Skeletal muscle satellite cell (primary cell): ENCODE measurements at regions not wholly inside any gene's neighbourhood (a gene's known extent, or its start where the extent isn't known, plus 50 kb on each side); places are given as distances from the start of the nearest gene placed in this dataset.

Experiments used
- H3K27me3 ChIP-seq: 2 replicates; pipeline ENCODE4 v1.7.0; 2013; ENCODE audit warnings: low read length; ENCODE audit not compliant: control insufficient read depth, insufficient read depth
- H3K36me3 ChIP-seq: 2 replicates; pipeline ENCODE4 v1.7.0; 2013; ENCODE audit warnings: mild to moderate bottlenecking, control low read depth, low read length; ENCODE audit not compliant: insufficient read depth
- H3K4me1 ChIP-seq: 2 replicates; pipeline ENCODE4 v1.7.0; 2013; ENCODE audit warnings: low read length; ENCODE audit not compliant: control insufficient read depth, insufficient read depth
- H3K4me2 ChIP-seq: 2 replicates; pipeline ENCODE4 v1.7.0; 2013; ENCODE audit warnings: mild to moderate bottlenecking, low read length
- H3K4me3 ChIP-seq: 2 replicates; pipeline ENCODE4 v1.7.0; 2013; ENCODE audit warnings: low read length
- H3K9ac ChIP-seq: 2 replicates; pipeline ENCODE4 v1.7.0; 2013; ENCODE audit warnings: mild to moderate bottlenecking, low read depth, low read length, moderate library complexity
- H3K9me3 ChIP-seq: replicated peaks from 2 replicates; pipeline ENCODE4 v1.7.0; 2013; ENCODE audit warnings: mild to moderate bottlenecking, control low read depth, low read length

- H3K4me2 ChIP-seq: no peak overlapping the region
- H3K9ac ChIP-seq: no peak overlapping the region
- H3K4me3 ChIP-seq: no peak overlapping the region
Measured at GRCh38 chr13:89916551-89916950, 1430.9 kb upstream of the MIR17HG start.

GRCh38 chr13:89920461-89920860 lies 1427.0 kb upstream of the MIR17HG start:
- Histone ChIP-seq H3K4me1 (no peaks in the 10 kb centered on the region), H3K27me3 (no peaks in the 10 kb centered on the region), H3K36me3 (no peaks in the 10 kb centered on the region), H3K9ac (no peak overlapping the region), H3K9me3 (no peaks in the 10 kb centered on the region), H3K4me3 (no peak overlapping the region), H3K4me2 (no peak overlapping the region)

More at GRCh38 chr13:89916551-89916950, 1430.9 kb upstream of the MIR17HG start:
- H3K27me3 ChIP-seq: no peaks in the 10 kb centered on the region
- no peaks in the 10 kb centered on the region for H3K9me3 ChIP-seq
- H3K36me3 ChIP-seq: no peaks in the 10 kb centered on the region
- no peaks in the 10 kb centered on the region for H3K4me1 ChIP-seq

DNA sequence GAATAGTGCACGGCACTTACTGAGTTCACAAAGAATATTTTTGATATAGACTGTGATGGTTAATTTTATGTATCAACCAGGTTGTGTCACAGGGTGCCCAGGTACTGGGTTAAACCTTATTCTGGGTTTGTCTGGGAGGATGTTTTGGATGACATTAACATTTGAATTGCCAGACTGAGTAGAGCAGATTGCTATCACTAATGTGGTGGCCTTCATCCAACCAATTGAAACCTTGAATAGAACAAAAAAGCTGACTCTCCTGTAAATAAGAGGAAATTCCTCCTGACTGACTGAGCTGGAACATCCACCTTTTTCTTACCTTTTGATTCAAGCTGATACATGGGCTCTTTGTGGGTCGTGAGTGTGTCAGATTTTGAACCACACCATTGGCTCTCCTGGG lies 1424.4 kb upstream of the MIR17HG start:
- Histone ChIP-seq H3K9me3 (no peaks in the 10 kb centered on the region), H3K4me1 (no peaks in the 10 kb centered on the region), H3K4me2 (no peak overlapping the region), H3K9ac (no peak overlapping the region), H3K36me3 (no peaks in the 10 kb centered on the region), H3K4me3 (no peak overlapping the region), H3K27me3 (no peaks in the 10 kb centered on the region)

DNA sequence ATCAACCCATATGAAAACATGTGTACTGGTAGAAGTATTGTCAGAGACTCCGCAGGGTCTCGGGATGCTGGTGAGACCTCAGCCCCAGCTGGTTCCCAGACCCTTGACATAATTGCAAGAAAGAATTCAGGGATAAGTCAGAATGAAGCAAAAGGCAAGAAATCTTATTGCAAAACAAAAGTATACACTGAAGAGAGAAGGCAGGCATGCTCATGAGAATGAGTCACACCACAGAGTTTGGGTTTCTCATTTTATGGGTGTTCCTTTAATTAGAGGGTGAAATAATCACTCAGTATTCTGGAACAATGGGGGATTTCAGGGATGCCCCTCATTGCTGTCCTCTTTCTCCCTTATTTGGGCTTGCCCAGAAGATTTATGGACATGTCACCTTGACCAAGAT lies 1423.8 kb upstream of the MIR17HG start:
- Histone ChIP-seq H3K27me3 (no peaks in the 10 kb centered on the region), H3K4me3 (no peak overlapping the region), H3K4me2 (no peak overlapping the region), H3K36me3 (no peaks in the 10 kb centered on the region), H3K9ac (no peak overlapping the region), H3K4me1 (no peaks in the 10 kb centered on the region), H3K9me3 (no peaks in the 10 kb centered on the region)

GRCh38 chr13:89925107-89925506 lies 1422.4 kb upstream of the MIR17HG start:
- H3K36me3 ChIP-seq: no peaks in the 10 kb centered on the region
- H3K9ac ChIP-seq: no peak overlapping the region
- no peaks in the 10 kb centered on the region for H3K4me1 ChIP-seq
- H3K4me3 ChIP-seq: no peak overlapping the region
- no peak overlapping the region for H3K4me2 ChIP-seq
- no peaks in the 10 kb centered on the region for H3K27me3 ChIP-seq
- H3K9me3 ChIP-seq: no peaks in the 10 kb centered on the region

GRCh38 chr13:89930861-89931260 lies 1416.6 kb upstream of the MIR17HG start:
- no peak overlapping the region for H3K9ac ChIP-seq
- no peak overlapping the region for H3K4me2 ChIP-seq
- no peaks in the 10 kb centered on the region for H3K27me3 ChIP-seq
- no peak overlapping the region for H3K4me3 ChIP-seq
- no peaks in the 10 kb centered on the region for H3K9me3 ChIP-seq
- no peaks in the 10 kb centered on the region for H3K36me3 ChIP-seq
- no peaks in the 10 kb centered on the region for H3K4me1 ChIP-seq

- H3K4me3 ChIP-seq: no peak overlapping the region
- no peaks in the 10 kb centered on the region for H3K27me3 ChIP-seq
- no peaks in the 10 kb centered on the region for H3K4me1 ChIP-seq
- H3K4me2 ChIP-seq: no peak overlapping the region
- no peaks in the 10 kb centered on the region for H3K36me3 ChIP-seq
- no peak overlapping the region for H3K9ac ChIP-seq
- no peaks in the 10 kb centered on the region for H3K9me3 ChIP-seq
Measured at GRCh38 chr13:89932902-89933301, 1414.6 kb upstream of the MIR17HG start.

DNA sequence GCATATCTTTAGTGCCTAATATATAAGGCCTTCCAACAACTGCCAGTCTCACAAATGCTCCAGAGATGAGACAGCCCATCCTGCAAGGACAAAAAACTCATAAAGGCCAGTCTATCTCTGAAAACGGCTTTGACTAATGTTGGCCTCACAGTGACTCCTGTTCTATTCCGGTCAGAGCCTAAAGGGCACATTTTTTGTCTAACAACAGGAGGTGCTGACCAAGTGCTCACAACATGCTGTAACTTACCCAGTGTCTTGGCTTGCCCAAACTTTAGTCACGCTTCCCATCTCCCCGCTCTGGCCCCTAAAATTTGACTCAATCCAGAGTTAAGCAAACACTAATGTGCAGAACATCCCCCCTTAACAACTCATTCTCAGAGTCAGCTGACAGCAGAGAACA lies 1411.2 kb upstream of the MIR17HG start:
- no peaks in the 10 kb centered on the region for H3K27me3 ChIP-seq
- H3K36me3 ChIP-seq: no peaks in the 10 kb centered on the region
- H3K9ac ChIP-seq: no peak overlapping the region
- no peak overlapping the region for H3K4me2 ChIP-seq
- H3K4me1 ChIP-seq: no peaks in the 10 kb centered on the region
- H3K4me3 ChIP-seq: no peak overlapping the region
- H3K9me3 ChIP-seq: no peaks in the 10 kb centered on the region

DNA sequence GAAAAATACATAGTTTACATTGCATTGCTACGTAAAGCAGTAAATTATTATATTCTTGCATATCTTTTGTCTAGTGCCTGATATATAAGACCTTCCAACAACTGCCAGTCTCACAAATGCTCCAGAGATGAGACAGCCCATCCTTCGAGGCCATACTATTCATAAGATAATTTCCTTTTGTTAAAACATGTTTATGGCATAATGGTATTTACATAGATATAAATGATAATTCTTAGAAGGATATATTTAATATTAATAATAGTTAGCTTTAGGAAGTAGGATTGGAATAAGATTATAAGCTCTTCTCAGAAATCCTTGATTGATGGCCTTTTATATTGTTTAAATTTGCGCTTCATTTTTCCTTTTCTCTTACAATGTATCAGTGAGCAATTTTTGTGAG lies 1410.1 kb upstream of the MIR17HG start:
- no peaks in the 10 kb centered on the region for H3K4me1 ChIP-seq
- no peak overlapping the region for H3K4me2 ChIP-seq
- H3K27me3 ChIP-seq: no peaks in the 10 kb centered on the region
- H3K36me3 ChIP-seq: no peaks in the 10 kb centered on the region
- no peaks in the 10 kb centered on the region for H3K9me3 ChIP-seq
- no peak overlapping the region for H3K4me3 ChIP-seq
- H3K9ac ChIP-seq: no peak overlapping the region

DNA sequence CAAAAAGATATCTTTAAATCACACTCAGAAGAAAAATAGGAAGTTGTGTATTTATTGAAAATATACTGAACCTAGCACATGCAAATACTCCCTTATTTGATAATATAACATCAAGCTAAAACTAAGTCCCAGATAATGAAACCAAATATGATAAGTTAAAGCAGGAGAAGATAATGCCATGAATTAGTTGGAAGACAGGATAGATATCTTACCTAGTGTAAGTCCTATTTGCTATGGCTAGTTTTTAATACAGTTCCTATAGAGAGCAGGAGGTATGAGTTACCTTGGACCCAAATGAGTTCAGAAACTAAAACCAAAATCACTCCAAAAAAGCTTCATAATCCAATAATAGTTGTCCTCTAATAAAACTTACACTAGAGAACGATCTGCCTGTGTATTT lies 1407.1 kb upstream of the MIR17HG start:
- Histone ChIP-seq H3K4me3 (no peak overlapping the region), H3K9me3 (no peaks in the 10 kb centered on the region), H3K4me2 (no peak overlapping the region), H3K36me3 (no peaks in the 10 kb centered on the region), H3K27me3 (no peaks in the 10 kb centered on the region), H3K4me1 (no peaks in the 10 kb centered on the region), H3K9ac (no peak overlapping the region)

- no peaks in the 10 kb centered on the region for H3K27me3 ChIP-seq
- no peak overlapping the region for H3K9ac ChIP-seq
- H3K4me1 ChIP-seq: no peaks in the 10 kb centered on the region
- no peak overlapping the region for H3K4me2 ChIP-seq
- H3K9me3 ChIP-seq: no peaks in the 10 kb centered on the region
- H3K36me3 ChIP-seq: no peaks in the 10 kb centered on the region
- no peak overlapping the region for H3K4me3 ChIP-seq
Measured at GRCh38 chr13:89943139-89943538, 1404.3 kb upstream of the MIR17HG start.

DNA sequence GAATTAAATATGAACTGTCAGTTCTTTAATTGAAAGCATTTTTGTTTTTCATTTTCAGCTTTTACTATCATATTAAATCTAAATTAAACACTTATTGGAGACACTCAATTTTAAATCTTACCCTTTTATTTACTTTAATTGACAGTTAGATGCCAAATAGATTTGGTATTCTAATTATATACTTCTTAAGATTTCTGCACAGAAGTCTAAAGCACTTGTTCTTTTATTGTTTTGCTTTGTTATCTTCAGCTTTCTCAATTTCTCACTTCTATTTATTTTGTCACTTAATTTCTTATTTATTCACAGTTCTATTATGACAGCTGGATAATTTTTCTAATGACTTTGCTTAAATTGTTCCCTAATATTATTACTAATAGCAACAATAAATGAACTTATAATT lies 1397.3 kb upstream of the MIR17HG start:
- no peaks in the 10 kb centered on the region for H3K36me3 ChIP-seq
- no peaks in the 10 kb centered on the region for H3K27me3 ChIP-seq
- no peak overlapping the region for H3K9ac ChIP-seq
- no peaks in the 10 kb centered on the region for H3K4me1 ChIP-seq
- no peaks in the 10 kb centered on the region for H3K9me3 ChIP-seq
- H3K4me3 ChIP-seq: no peak overlapping the region
- no peak overlapping the region for H3K4me2 ChIP-seq
